Endothelial cell of umbilical vein (primary cell): ENCODE measurements at regions not wholly inside any gene's neighbourhood (a gene's known extent, or its start where the extent isn't known, plus 50 kb on each side); places are given as distances from the start of the nearest gene placed in this dataset.

Source experiments
- BruUV-seq: library from RNA; stranded (reverse); fragments of 400-500 nt; replicated peaks from 2 replicates; lab custom pipeline; 2021; lab: Mats Ljungman, UMichigan
- CTCF ChIA-PET: fragments of 300-600, 350-600 bp; sonication (Branson Sonifier 250); formaldehyde crosslinking; loops from one replicate; lab custom pipeline; 2021; ENCODE audit warnings: antibody characterized with exemption, inconsistent platforms; lab: Charles Lee
- POLR2A ChIA-PET: fragments of 300-600, 350-600 bp; sonication (Branson Sonifier 250); formaldehyde crosslinking; loops from one replicate; lab custom pipeline; 2021; ENCODE audit warnings: antibody characterized with exemption, inconsistent platforms; lab: Charles Lee
- DNase-seq: peaks from one replicate; pipeline ENCODE4 v3.0.0-alpha.2; 2011; ENCODE audit warnings: low read depth, low spot score
- FAIRE-seq: peaks from 2 replicates; lab custom pipeline; 2011; peaks lifted over from hg19 to GRCh38; lab: Jason Lieb, UNC
- H2AFZ ChIP-seq: 2 replicates; pipeline ENCODE4 v1.6.0; 2012; ENCODE audit warnings: low read depth, low read length, control low read depth, inconsistent platforms
- H3K27ac ChIP-seq: 2 replicates; pipeline ENCODE4 v1.5.1; 2011; ENCODE audit warnings: low read depth, mild to moderate bottlenecking, control low read depth, low read length, moderate library complexity; ENCODE audit not compliant: insufficient read depth
- H3K27me3 ChIP-seq, 2 experiments: 2 replicates each; pipeline versions ENCODE4 v1.6.0 to v1.6.1; 2011; ENCODE audit warnings: low read length in 2 of 2, mixed read lengths in 1 of 2; ENCODE audit not compliant: control insufficient read depth in 2 of 2, insufficient read depth in 2 of 2
- H3K36me3 ChIP-seq, 2 experiments: 2 replicates in 1 of 2; 3 replicates in 1 of 2; pipeline ENCODE4 v1.5.1; 2011; ENCODE audit warnings: low read length in 2 of 2, mild to moderate bottlenecking in 1 of 2, moderate library complexity in 1 of 2; ENCODE audit not compliant: control insufficient read depth in 2 of 2, insufficient read depth in 2 of 2; ENCODE audit errors: extremely low read depth in 1 of 2
- H3K4me1 ChIP-seq: 3 replicates; pipeline ENCODE4 v1.5.1; 2011; ENCODE audit warnings: mild to moderate bottlenecking, low read length; ENCODE audit not compliant: control insufficient read depth, insufficient read depth; ENCODE audit errors: extremely low read depth
- H3K4me2 ChIP-seq: 2 replicates; pipeline ENCODE4 v1.6.1; 2011; ENCODE audit warnings: low read length, control low read depth, mixed read lengths; ENCODE audit not compliant: insufficient read depth
- H3K4me3 ChIP-seq, 3 experiments: fragments of 200-600 bp in 1 of 3; sonication (generic), shearing (Covaris generic) in 1 of 3; replicated peaks in 1 of 3; 2 replicates each; pipeline ENCODE4 v1.5.1; 2011 to 2016; ENCODE audit warnings: control low read depth in 3 of 3, low read length in 3 of 3, mild to moderate bottlenecking in 2 of 3, inconsistent platforms in 1 of 3, low read depth in 1 of 3, moderate library complexity in 1 of 3; ENCODE audit not compliant: insufficient read depth in 1 of 3
- H3K79me2 ChIP-seq: 2 replicates; pipeline ENCODE4 v1.6.0; 2012; ENCODE audit warnings: low read length, inconsistent platforms; ENCODE audit not compliant: control insufficient read depth, insufficient read depth
- H3K9ac ChIP-seq: replicated peaks from 2 replicates; pipeline ENCODE3; 2011; ENCODE audit warnings: low read length, control low read depth; ENCODE audit not compliant: insufficient read depth; ENCODE audit errors: extremely low read depth
- H3K9me1 ChIP-seq: replicated peaks from 3 replicates; pipeline ENCODE4 v1.6.0; 2011; ENCODE audit warnings: mild to moderate bottlenecking, low read length; ENCODE audit not compliant: control insufficient read depth, insufficient read depth; ENCODE audit errors: extremely low read depth
- H3K9me3 ChIP-seq: replicated peaks from 2 replicates; pipeline ENCODE4 v1.5.1; 2012; ENCODE audit warnings: low read length, inconsistent platforms; ENCODE audit not compliant: control insufficient read depth, insufficient read depth
- H4K20me1 ChIP-seq: replicated peaks from 2 replicates; pipeline ENCODE3; 2011; ENCODE audit warnings: mild to moderate bottlenecking, low read length; ENCODE audit not compliant: control insufficient read depth, insufficient read depth; ENCODE audit errors: extremely low read depth
- CTCF ChIP-seq, 2 donors: IDR thresholded peaks; 1 replicate in 1 of 2; 2 replicates in 1 of 2; pipeline ENCODE4 v1.5.1; 2011; ENCODE audit warnings: low read length in 2 of 2, mild to moderate bottlenecking in 2 of 2, moderate library complexity in 2 of 2, control low read depth in 1 of 2, inconsistent platforms in 1 of 2, low read depth in 1 of 2; ENCODE audit not compliant: insufficient read depth in 1 of 2; ENCODE audit errors: extremely low read depth in 1 of 2
- FOS ChIP-seq: IDR thresholded peaks from 2 replicates; pipeline ENCODE4 v1.6.1; 2011; ENCODE audit warnings: mild to moderate bottlenecking, low read length, moderate library complexity, borderline replicate concordance; ENCODE audit not compliant: insufficient read depth
- JUN ChIP-seq: IDR thresholded peaks from 2 replicates; pipeline ENCODE4 v1.6.1; 2011; ENCODE audit warnings: borderline replicate concordance, low read depth; ENCODE audit not compliant: insufficient read length, insufficient read depth
- MAX ChIP-seq: IDR thresholded peaks from 2 replicates; pipeline ENCODE4 v1.6.1; 2011; ENCODE audit not compliant: insufficient read depth, insufficient read length
- MYC ChIP-seq: IDR thresholded peaks from one replicate; pipeline ENCODE4 v1.6.1; 2011; ENCODE audit warnings: mild to moderate bottlenecking, low read depth, low read length
- POLR2A ChIP-seq: IDR thresholded peaks from 2 replicates; pipeline ENCODE4 v1.6.1; 2012; ENCODE audit warnings: low read depth, mild to moderate bottlenecking, control low read depth, low read length
- POLR2AphosphoS5 ChIP-seq: IDR thresholded peaks from 2 replicates; pipeline ENCODE4 v1.6.1; 2012; ENCODE audit warnings: low read depth, mild to moderate bottlenecking, control low read depth, low read length, moderate library complexity; ENCODE audit not compliant: insufficient read depth
- dilution Hi-C: fragments of 300-500 bp; cut with MboI; formaldehyde crosslinking; loops from one replicate; pipeline ENCODE4 v1.15.0; 2019; ENCODE audit warnings: low sequenced_read_pairs; ENCODE audit not compliant: extremely low pct_ligation_motif_present
- intact Hi-C: fragments of 100-400 bp; cut with micrococcal nuclease; formaldehyde crosslinking; loops from one replicate; pipeline ENCODE4 v1.10.0; 2022

- POLR2A ChIA-PET: no interaction called here
- no peak overlapping the region for H3K9ac ChIP-seq
- no peak for FAIRE-seq
Observed at GRCh38 chr9:7341571-7341970, 458.0 kb downstream of the DMAC1 start.

More at GRCh38 chr9:7341571-7341970, 458.0 kb downstream of the DMAC1 start:
- Histone ChIP-seq H3K9me1 (no peaks in the 10 kb centered on the region), H3K36me3 (no peaks in the 10 kb centered on the region), H3K27me3 (no peaks in the 10 kb centered on the region), H2AFZ (no peak overlapping the region), H3K4me1 (no peaks in the 10 kb centered on the region), H4K20me1 (no peaks in the 10 kb centered on the region), H3K79me2 (no peaks in the 10 kb centered on the region), H3K4me3 (no peak overlapping the region), H3K4me2 (no peak overlapping the region), H3K9me3 (no peaks in the 10 kb centered on the region), H3K27ac (no peak overlapping the region)
- no peak for TF ChIP-seq MAX
- TF ChIP-seq FOS: no peak
- TF ChIP-seq MYC: no peak
- no peak for TF ChIP-seq POLR2AphosphoS5
- TF ChIP-seq POLR2A: no peak
- TF ChIP-seq CTCF (IDR thresholded peaks at IDR 0.05; ENCODE audit: extremely low read depth in 1 of 2, insufficient read depth in 1 of 2, low read depth in 1 of 2, low read length in 2 of 2): no peak
- TF ChIP-seq JUN: no peak
- no peak for DNase-seq
- CTCF ChIA-PET: interaction anchor here (0.8 kb wide), 1 partner anchor 514 kb away, joined by 3 read pairs; no protein-coding TSS in a partner anchor
- BruUV-seq: no TSS peak
- dilution Hi-C loops: no loop called here
- intact Hi-C loops: loop anchor here (10.0 kb wide), 1 partner anchor 57 kb away; no protein-coding TSS in a partner anchor
